GM19035 (cell line): ENCODE measurements at regions not wholly inside any gene's neighbourhood (a gene's known extent, or its start where the extent isn't known, plus 50 kb on each side); places are given as distances from the start of the nearest gene placed in this dataset.

Experiments
- ATAC-seq: cut with Tn5 transposase; IDR thresholded peaks from one replicate; pipeline ENCODE4 v1.9.1; 2021; ENCODE audit not compliant: unreplicated experiment

DNA sequence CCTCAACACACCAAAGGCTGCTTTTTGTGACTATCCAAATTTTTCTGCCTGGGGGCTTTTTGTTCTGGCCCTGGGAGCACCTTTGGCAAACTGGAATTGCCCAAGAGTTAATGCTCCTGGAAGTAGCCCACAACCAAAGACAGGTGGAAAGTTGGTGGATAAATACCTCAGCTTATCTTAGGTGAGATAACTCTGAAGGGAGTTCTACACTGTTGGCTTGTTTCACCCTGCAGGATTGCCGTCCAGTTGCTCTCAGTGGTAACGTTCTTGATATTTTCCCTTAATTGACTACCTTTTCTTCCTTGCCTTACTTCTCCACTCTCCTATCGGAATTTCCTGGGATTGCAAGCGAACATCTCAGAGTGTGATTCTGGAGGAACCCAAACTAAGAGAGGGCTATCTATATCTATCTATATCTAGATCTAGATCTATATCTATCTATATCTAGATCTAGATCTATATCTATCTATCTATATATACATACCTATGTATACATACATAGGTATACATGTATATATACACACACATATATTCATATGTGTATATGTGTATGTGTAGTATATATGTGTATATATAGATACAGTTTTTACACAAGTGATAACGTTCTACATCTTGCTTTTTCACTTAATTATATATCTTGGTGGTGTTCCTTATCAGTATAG lies 82.6 kb upstream of the DHX15 start:
- no peak for ATAC-seq

DNA sequence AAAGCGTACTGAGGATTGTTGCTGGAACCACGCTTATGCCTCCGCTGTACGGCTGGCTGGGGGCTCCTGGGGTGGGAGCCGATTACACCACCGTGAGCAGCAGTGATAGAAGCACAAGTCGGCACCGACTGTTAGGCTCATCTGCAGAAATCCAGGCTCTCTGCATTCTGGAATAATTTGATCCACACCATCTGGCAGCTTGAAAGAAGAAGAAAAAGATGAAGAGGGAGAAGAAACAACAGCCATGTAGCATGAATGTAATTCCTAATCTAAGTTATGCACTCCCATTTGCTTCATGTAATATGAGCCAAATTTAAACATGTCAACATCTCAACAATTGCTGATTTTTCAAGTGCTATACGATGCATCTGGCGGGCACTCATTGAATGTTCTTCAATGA lies 84.6 kb upstream of the DHX15 start:
- no peak for ATAC-seq

GRCh38 chr4:24669751-24670150 lies 85.4 kb upstream of the DHX15 start:
- ATAC-seq: no peak

DNA sequence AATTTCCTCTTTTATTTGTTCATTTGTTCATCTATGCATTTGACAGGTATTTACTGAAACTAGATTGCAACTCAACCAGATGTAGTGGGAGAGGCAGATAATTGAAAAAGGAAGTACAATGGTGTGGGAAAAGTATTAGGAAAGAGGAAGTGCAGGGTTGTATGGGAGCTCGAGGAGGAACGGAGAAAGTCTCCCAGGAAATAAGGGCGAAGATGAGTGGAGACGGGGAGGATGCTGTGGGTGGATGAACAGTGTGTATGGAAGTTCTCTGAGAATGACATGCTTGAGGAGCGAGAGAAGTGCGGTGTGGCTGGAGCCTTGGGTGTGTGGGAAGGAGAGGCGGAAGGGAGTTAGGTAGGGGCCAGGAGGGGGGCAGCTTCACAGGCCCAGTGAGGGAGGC lies 87.5 kb upstream of the DHX15 start:
- no peak for ATAC-seq

GRCh38 chr4:24672880-24673279 lies 88.5 kb upstream of the DHX15 start:
- no peak for ATAC-seq

DNA sequence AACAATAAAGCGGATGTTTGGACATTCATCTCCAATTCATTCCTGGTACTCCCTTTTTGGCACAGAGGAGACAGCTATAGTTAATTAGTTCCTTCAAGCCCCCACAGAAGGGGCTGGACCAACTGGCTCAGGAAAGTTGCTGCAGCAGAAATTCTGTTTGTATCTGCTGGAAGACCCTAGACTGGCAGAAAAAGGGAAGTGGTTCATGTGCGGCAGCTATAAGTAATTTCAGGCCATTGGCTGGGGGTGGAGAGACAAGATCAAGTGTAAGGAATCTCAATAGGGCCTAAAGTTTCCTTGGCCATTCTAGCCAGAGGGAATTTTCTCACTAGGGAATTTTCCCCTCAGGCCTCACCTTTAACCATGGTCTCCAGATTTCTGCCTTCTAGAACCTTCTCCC lies 89.9 kb upstream of the DHX15 start:
- no peak for ATAC-seq

DNA sequence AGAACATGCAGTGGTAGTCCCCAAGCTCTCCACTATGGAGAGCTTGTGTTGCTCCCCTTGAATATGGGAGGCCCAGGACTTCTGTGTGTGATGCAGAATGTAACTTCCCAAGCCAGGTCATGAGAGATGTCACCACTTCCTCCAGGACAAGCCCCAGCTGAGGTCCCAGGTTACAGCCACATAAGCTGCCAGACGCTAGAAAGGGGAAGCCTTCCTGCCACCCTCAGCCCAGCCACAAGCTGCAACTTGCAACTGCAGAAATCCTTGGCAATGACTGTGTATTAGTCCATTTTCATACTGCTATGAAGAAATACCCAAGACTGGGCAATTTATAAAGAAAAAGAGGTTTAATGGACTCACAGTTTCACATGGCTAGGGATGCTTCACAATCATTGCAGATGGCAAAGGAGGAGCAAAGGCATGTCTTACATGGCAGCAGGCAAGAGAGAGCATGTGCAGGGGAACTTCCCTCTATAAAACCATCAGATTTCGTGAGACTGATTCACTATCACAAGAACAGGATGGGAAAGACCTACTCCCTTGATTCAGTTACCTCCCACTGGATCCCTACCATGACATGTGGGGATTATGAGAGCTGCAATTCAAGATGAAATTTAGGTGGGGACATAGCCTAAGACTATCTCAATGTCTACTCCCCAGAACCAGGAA lies 91.5 kb upstream of the DHX15 start:
- ATAC-seq: no peak

- no peak for ATAC-seq
These were observed 93.6 kb upstream of the DHX15 start for GRCh38 chr4:24677909-24678308.

DNA sequence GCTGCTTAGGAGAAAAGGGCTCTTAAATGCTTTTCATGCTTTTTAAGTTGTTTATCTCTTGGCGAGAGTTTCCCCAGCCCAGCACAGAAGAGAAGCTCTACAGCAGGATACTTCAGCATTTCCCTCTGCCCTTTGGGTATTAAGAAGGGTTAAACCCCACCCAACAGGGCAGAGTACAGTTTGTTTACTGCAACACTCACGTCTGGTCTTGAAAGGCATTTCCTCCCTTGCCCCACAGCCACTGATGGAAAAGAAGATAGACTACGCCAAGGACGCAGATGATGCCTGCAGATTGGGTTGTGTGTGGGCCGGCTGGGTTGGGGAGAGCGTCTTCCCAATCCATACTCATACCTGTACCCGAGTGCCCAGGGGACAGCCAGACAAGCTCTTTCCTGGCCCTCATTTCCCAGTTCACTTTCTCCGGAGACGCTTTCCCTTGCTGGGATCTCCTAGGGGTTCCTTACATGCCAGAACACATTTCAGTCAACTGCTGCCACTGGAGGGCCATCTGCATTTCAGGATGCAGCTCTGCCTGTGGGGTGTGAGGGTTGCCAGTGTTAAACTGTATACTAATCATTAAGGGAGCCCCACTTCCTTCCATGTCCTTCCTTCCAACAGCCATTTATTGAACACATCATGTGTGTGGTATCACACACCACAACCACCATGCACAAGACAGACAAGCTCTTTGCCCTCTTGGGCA lies 96.5 kb upstream of the DHX15 start:
- no peak for ATAC-seq

GRCh38 chr4:24683116-24683515 lies 98.8 kb upstream of the DHX15 start:
- ATAC-seq: no peak

- no peak for ATAC-seq
These were observed 102.7 kb upstream of the DHX15 start for GRCh38 chr4:24686866-24687692.

DNA sequence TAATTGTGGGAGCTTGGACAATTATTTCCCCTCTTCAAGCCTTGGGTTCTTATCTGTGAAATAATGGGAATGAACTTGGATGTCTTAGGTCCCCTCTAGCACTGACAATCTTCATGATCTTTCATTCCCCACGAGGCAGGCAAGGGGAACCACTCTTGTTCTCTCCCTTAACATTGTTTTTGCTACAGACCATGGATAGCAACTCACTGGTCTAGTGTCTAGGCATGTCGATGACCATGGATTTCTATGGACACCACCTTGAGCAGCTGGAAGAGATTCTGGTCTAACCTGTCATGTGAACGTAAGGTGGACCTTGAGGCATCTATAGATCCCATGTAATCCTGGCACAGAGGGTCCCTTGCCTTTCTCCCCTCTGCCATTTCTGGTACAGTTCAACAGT lies 104.1 kb upstream of the DHX15 start:
- ATAC-seq: no peak

GRCh38 chr4:24689212-24689611 lies 104.9 kb upstream of the DHX15 start:
- ATAC-seq: no peak

- no peak for ATAC-seq
These were observed 104.9 kb upstream of the SOD3 start for GRCh38 chr4:24690436-24690835.

GRCh38 chr4:24693636-24694035 lies 101.7 kb upstream of the SOD3 start:
- no peak for ATAC-seq

GRCh38 chr4:24700118-24700517 lies 95.3 kb upstream of the SOD3 start:
- ATAC-seq: no peak

DNA sequence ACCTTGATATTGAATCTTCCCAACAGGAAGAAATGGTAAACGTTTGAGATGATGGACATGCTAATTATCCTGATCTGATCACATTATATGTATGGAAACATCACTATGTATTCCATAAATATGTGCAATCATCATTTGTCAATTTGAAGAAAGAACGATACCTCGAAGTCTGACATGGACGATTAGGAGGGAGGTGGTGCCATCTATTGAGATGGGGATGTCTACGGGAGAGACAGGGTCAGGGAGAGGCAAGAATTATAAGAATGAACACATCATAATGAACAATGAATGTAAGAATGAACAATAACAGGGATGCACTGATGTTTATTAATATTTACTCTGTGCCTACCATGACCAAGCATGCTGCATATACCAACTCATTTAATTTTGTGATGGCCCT lies 93.7 kb upstream of the SOD3 start:
- ATAC-seq: no peak

DNA sequence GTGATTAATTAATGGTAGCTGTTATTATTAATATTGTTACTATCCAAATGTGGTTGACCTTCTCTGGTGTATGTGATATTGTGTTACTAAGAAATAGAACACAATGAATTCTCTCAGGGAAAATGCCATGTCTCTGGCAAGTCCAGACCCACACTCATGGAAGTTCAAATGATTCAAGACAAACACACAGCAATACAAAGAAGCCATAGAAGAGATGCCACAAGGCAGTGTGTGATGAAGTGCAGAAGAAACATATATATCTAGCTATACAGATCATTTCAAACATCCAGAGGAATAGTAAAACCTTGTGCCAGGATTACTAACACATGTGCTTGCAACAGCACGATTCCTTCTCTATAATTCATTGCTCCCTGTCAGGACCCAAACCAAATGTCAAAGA lies 93.1 kb upstream of the SOD3 start:
- ATAC-seq: no peak

- no peak for ATAC-seq
These were observed 92.1 kb upstream of the SOD3 start for GRCh38 chr4:24703298-24703697.

DNA sequence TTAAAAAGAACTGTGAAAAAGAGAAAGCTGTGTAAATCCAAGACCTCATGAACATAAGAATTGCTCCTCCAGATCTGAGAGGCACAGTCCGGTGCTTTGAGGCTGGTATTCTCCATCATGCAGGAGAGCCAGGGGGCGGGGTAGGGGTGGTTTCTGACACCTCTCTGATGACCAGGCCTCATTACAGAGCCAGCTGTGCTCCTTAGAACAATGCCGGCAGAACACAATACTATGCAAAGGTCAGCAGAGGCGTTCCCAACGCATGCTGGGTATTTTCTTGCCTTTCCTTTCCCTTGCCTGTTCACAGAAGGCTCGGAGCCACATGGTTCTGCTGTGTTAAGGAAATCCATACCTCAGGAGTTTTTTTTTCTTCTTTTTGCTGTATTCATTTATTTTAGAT lies 91.2 kb upstream of the SOD3 start:
- ATAC-seq: no peak

DNA sequence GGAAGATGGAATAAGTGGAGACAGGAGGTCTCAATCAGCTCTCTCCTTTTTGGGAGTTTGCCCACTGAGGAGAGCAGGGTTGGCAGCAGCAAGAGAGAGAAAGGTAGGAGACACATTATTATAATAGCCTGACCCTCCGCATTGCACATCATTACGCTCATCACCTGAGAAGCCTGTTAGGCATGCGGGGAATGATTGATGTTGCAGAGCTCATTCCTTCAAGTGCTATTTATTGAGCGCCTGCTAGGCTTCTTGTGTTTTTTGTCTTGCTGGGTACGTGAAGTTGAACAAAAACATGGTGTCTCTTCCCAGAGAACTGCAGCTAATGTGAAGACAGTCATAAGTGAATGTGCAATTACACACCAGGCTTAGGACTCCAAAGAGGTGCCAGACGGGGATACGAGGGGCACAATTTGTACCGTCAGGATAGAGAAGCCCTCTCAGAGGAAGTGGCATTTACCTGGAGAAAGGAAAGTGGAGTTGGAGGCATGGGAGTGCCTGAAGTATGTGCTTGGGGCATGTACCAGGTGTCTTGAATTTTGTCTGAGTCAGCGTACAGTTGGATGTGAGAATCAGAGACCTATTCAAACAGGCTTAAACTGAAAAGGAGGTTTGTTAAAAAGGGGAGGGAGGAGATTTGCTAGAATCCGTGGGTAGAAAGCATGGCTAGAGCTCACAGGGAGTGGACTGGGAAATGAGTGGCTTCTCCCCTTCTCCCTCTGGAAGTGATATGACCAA lies 90.2 kb upstream of the SOD3 start:
- ATAC-seq: no peak
